Neural progenitor cell (in vitro differentiated cells): ENCODE measurements at regions not wholly inside any gene's neighbourhood (a gene's known extent, or its start where the extent isn't known, plus 50 kb on each side); places are given as distances from the start of the nearest gene placed in this dataset.

ENCODE experiments used
- CTCF ChIP-seq: fragments of 200-600 bp; sonication (generic); IDR thresholded peaks from 2 replicates; pipeline ENCODE4 v1.5.1; 2017; ENCODE audit warnings: antibody characterized with exemption, mild to moderate bottlenecking
- EZH2phosphoT487 ChIP-seq: fragments of 200-600 bp; sonication (generic); IDR thresholded peaks from 2 replicates; pipeline ENCODE4 v1.6.1; 2017; ENCODE audit warnings: antibody characterized with exemption

GRCh38 chr22:32306561-32306960 lies 51.1 kb upstream of the RFPL3 start:
- TF ChIP-seq CTCF (no peak), EZH2phosphoT487 (no peak)
